Tongue (tissue), 1 donor: ENCODE measurements at regions not wholly inside any gene's neighbourhood (a gene's known extent, or its start where the extent isn't known, plus 50 kb on each side); places are given as distances from the start of the nearest gene placed in this dataset.
"Not testable (repeated sequence)": the region's sequence is repeated elsewhere in the genome, so short reads cannot be mapped to it uniquely, and the experiment has no call there.

Source experiments
- DNase-seq: peaks from one replicate; pipeline ENCODE4 v3.0.0-alpha.2; 2015

GRCh38 chr20:40050596-40050995, 638.4 kb downstream of the MAFB start:
- DNase-seq, result no peak

- DNase-seq, result no peak
Measured at GRCh38 chr20:40049854-40050253, 639.2 kb downstream of the MAFB start.

DNA sequence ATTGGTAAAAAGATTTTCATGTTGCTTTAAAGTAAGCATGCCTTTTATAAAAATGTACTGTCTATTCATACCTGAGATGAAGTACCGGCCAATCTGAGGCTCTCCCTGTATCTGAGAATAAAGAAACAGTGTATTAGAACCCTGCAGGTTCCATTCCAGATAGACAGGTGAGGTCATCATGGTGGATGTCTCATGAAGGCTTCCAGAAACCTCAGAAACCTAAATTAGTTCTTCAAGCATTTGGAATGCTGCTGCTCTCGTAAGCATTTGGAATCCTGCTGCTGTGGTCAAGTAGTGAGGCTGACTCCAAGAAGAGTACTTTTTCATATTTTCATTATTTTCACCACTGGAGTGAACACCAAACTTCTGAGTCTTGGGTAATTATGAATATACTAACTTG, 642.3 kb downstream of the MAFB start:
- DNase-seq, result no peak

DNA sequence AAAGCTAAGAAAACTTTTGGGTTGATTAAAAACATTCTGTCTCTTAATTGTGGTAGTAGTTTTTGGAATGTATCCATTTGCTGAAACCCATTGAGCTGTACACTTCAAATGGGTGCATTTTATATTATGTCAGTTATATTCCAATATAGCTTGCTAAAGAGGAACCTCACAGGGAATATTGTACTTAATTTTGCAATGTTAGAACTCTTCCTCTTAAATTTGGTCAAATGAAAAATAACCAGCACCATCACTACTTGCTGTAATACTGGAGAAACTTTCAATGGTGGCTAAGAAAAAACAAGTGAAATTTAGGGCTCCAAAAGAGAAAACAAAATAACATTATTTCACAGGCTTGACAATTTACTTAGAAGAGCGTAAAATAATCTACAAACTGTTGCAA, 651.5 kb downstream of the MAFB start:
- DNase-seq, result no peak

DNA sequence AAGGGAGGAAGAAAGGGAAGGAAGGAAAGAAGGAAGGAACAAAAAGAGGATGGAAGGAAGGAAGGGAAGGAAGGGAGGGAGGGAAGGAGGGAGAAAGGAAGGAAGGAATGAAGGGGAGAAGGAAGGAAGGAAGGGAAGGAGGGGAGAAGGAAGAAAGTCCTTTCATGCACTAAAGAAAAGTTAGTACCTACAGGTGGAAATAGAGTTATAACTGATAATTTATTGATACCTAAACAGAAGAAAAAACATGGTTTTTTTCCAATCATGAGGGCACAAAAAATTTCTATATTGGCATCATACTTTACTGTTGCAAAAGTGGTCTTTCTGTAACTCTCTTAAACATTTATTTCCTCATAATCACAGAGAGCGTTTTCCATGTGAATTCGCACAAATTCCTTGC, 659.4 kb downstream of the MAFB start:
- DNase-seq, result no peak

DNA sequence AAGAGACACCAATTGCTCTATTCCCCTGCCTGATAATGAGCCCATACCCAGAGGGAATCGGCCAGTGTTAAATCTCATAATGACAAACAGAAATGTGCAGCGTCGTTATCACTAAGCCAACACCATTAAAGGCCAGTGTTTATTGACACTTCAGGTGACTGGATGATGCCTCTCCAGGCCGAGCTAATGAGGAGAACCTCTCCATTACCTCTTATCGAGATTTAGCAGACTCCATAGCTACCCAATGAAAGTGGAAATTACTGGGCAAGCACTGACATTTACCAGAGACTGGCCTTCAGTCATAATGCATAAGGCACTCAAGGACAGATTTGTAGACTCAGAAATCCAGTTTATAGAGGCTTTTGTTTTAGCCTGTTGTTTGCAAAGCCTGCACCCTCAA, 669.5 kb downstream of the MAFB start:
- DNase-seq, result no peak

DNA sequence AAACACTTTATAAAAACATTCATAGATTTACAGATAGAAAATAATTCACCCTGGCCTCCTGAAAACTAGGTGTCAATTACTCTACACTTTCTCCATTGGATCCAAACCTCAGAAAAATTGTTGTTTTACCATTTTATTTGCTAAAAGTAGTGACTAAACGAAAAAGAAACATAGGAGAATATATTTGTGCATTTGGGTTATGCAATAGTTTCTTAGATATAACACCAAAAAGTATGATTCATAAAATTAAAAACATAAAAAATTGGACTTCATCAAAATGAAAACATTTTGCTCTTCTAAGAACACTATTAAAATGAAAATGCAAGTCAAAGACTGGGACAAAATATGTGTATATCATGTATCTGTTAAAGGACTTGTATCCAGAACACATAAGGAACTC, 671.3 kb downstream of the MAFB start:
- no peak for DNase-seq

- no peak for DNase-seq
Measured at GRCh38 chr20:40016890-40017289, 672.1 kb downstream of the MAFB start.

DNA sequence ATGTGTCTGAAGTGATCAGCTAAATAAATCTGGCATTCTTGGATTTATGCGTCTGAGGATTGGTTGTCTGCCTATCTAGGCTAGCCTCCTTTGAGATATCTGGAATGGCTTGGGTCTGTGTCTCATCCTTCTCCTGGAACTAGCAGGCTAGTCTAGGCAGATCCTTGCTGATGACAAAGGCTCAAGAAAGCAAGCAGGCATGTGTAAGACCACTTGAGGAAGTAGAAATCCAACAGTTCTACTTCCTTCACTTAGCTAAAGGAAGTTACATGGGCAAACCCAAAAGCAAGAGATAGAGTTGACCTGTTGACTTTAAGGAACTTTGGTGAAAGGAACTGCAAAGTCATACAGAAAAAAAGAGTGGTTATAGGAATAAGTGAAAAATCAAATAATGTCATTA, 672.6 kb downstream of the MAFB start:
- DNase-seq, result no peak

DNA sequence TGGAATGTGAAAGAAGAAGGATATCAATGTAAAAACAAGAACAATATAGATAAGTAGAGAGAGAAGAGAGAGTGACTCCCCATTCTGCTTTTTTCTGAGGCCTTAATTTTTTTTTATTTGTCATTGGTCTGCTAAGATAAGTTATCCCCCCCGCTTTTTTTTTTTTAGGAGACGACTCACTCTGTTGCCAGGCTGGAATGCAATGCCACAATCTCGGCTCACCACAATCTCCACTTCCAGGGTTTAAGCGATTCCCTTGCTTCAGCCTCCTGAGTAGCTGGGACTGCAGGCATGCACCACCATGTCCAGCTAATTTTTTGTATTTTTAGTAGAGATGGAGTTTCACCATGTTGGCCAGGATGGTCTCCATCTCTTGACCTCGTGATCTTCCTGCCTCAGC, 677.0 kb downstream of the MAFB start:
- DNase-seq, result not testable (repeated sequence)

- no peak for DNase-seq
Measured at GRCh38 chr20:40010483-40010882, 678.6 kb downstream of the MAFB start.

- no peak for DNase-seq
Measured at GRCh38 chr20:40009542-40009941, 679.5 kb downstream of the MAFB start.

GRCh38 chr20:40008177-40008576, 680.9 kb downstream of the MAFB start:
- DNase-seq, result no peak

DNA sequence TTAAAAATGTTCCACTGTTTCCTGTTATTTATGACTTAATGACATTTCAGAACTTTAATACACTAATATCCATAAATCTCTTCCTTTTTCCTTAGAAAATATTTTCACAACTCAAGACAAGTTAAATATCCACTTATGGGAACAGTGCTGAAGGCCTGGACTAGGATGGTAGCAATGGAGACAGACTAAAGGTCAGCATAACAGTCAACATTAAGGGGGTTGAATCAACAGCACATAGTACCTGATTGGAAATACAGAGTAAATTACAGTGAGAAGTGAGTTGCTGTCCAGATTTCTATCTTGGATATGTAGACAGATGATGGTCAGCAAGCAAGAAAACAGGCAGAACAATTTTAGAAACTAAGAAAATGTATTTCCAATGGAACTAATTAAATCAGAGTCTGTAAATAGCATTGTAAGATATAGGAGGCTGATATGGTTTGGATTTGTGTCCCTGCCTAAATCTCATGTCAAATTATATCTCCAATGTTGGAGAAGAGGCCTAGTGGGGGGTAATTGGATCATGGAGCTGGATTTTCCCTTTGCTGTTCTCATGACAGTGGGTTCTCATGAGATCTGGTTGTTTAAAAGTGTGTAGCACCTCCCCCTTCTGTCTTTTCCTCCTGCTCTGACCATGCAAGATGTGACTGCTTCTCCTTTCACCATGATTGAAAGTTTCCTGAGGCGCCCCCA, 682.7 kb downstream of the MAFB start:
- DNase-seq, result no peak

- not testable (repeated sequence) for DNase-seq
Measured at GRCh38 chr20:40004092-40004491, 684.9 kb downstream of the MAFB start.

GRCh38 chr20:39993742-39994141, 695.3 kb downstream of the MAFB start:
- DNase-seq, result peak; percentile 45

DNA sequence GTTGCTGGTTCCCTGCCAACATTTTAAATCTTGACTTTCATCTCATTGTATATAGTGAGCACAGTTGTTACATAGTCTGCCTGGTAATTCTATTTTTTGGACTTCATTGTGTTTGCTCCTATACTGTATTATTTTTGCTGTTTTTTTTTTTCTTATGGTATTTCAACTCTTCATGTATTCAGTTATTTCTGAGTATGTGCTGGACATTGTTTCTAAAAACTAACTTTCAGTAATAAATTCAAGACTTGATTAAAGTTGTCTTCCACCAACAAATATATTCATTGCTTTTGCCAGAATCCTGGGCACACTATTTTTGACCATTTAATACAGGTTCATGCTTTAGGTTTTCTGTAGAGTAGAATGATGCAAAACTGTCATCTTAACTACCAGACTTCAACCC, 698.3 kb downstream of the MAFB start:
- no peak for DNase-seq

- DNase-seq, result no peak
Measured at GRCh38 chr20:39988991-39989390, 700.0 kb downstream of the MAFB start.

- DNase-seq, result peak; percentile 85
Measured at GRCh38 chr20:39986173-39986904, 702.7 kb downstream of the MAFB start.

GRCh38 chr20:39985271-39985827, 703.7 kb downstream of the MAFB start:
- DNase-seq, result peak; percentile 10

DNA sequence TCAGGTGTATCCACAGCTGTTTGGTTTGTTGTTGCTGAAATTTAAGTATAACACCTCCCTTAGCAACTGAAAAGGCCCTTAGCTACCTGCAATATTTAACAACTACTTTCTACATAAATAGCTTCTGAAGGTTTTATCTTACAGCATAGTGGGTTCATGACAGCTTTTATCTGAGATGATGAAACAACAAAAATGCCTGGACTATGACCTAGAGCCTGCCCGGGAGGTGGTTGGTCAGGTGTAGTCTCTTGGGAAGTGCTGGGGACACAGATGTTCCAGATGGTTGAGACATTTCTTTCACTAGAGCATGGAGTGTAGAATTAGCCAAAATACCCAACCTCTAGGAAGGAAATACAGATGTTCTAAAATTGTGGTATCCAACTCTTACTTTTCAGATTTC, 705.4 kb downstream of the MAFB start:
- DNase-seq, result peak; percentile 20

GRCh38 chr20:39983183-39983582, 705.9 kb downstream of the MAFB start:
- peak; percentile 17 for DNase-seq

GRCh38 chr20:39974966-39975501, 714.0 kb downstream of the MAFB start:
- DNase-seq, result peak; percentile 34

GRCh38 chr20:39968495-39968894, 720.5 kb downstream of the MAFB start:
- DNase-seq, result no peak
